GM12892 (cell line): ENCODE measurements at regions not wholly inside any gene's neighbourhood (a gene's known extent, or its start where the extent isn't known, plus 50 kb on each side); places are given as distances from the start of the nearest gene placed in this dataset.

ENCODE experiments used
- POLR2A ChIP-seq: IDR thresholded peaks from 2 replicates; pipeline ENCODE4 v1.6.1; 2011; ENCODE audit warnings: low read depth, low read length, control low read depth
- POLR2AphosphoS5 ChIP-seq: IDR thresholded peaks from 2 replicates; pipeline ENCODE4 v1.6.1; 2011; ENCODE audit warnings: low read depth, low read length, control low read depth
- TAF1 ChIP-seq: IDR thresholded peaks from 2 replicates; pipeline ENCODE4 v1.6.1; 2011; ENCODE audit warnings: low read depth, mild to moderate bottlenecking, control low read depth, low read length, borderline replicate concordance

DNA sequence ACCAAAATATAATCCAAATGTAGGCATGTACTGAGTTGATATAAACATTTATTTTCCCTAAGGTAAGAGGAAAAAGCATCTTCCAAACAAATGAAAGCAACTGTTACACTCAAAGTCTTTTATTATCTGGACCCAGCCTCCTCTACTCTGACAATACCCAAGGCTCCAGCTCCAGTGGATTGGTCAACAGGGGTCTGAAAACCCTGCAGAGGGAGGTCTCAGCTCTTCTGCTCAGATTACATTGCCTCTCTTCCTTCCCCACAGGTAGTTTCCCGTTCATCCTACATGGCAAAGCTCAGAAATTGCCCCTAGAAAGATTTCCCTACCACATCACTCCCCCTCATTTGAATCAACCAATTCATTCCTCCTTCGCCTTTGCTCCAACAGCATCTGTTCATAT lies 457.0 kb downstream of the METTL4 start:
- TF ChIP-seq TAF1: no peak
- TF ChIP-seq POLR2A: no peak
- TF ChIP-seq POLR2AphosphoS5: no peak
